ENCODE measurements at regions not wholly inside any gene's neighbourhood (a gene's known extent, or its start where the extent isn't known, plus 50 kb on each side); places are given as distances from the start of the nearest gene placed in this dataset.

DNA sequence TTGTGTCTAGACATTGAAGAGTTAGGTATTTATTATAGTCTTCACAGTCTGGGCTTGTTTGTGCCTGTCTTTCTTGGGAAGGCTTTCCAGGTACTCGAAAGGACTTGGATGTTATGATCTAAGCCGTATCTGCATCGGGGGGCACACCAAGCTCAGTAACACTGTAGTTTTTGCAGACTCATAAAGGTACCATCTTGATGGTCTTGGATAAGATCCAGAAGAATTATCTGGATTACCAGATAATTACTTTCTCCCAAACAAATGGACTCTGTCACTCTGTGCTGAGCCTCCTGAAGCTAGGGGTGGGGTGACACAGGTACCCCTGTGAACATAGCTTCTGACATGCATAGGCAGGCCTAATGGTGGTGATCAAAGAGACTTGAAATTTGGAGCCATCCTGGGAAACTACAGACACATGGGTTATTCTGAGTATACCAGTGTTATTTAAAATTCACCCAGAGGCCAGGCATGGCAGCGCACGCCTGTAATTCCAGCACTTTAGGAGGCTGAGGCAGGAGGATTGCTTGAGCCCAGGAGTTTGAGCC is 238.6 kb upstream of the TPM1 start:
- TF ChIP-seq, protein P1, sequence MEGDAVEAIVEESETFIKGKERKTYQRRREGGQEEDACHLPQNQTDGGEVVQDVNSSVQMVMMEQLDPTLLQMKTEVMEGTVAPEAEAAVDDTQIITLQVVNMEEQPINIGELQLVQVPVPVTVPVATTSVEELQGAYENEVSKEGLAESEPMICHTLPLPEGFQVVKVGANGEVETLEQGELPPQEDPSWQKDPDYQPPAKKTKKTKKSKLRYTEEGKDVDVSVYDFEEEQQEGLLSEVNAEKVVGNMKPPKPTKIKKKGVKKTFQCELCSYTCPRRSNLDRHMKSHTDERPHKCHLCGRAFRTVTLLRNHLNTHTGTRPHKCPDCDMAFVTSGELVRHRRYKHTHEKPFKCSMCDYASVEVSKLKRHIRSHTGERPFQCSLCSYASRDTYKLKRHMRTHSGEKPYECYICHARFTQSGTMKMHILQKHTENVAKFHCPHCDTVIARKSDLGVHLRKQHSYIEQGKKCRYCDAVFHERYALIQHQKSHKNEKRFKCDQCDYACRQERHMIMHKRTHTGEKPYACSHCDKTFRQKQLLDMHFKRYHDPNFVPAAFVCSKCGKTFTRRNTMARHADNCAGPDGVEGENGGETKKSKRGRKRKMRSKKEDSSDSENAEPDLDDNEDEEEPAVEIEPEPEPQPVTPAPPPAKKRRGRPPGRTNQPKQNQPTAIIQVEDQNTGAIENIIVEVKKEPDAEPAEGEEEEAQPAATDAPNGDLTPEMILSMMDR (IDR thresholded peaks at IDR 0.05; ENCODE audit: low read length) = no peak
- TF ChIP-seq EZH2phosphoT487 (IDR thresholded peaks at IDR 0.05; ENCODE audit: low read length) (no peak), EZH2 (optimal IDR thresholded peaks at IDR 0.05; ENCODE audit: low read depth, low read length) (no peak)

Data from MM.1S (cell line).